CD4-positive, alpha-beta T cell (primary cell): ENCODE measurements at regions not wholly inside any gene's neighbourhood (a gene's known extent, or its start where the extent isn't known, plus 50 kb on each side); places are given as distances from the start of the nearest gene placed in this dataset.

Experiments
- ATAC-seq: fragments of 200-7000 bp; cut with Tn5 transposase; one replicate; pipeline ENCODE4 v1.10.0; 2022; ENCODE audit warnings: mild to moderate bottlenecking; ENCODE audit not compliant: poor library complexity
- CTCF ChIA-PET: fragments of 350-600 bp; sonication (Branson Sonifier 250); formaldehyde crosslinking; loops from one replicate; lab custom pipeline; 2021; ENCODE audit warnings: antibody characterized with exemption, inconsistent platforms; lab: Charles Lee
- POLR2A ChIA-PET: fragments of 350-600 bp; sonication (Branson Sonifier 250); formaldehyde crosslinking; loops from one replicate; lab custom pipeline; 2021; ENCODE audit warnings: antibody characterized with exemption, inconsistent platforms; lab: Charles Lee
- DNase-seq, 14 experiments: peaks; one replicate each; pipeline ENCODE4 v3.0.0-alpha.2; 2013 to 2020; ENCODE audit warnings: mixed read lengths in 2 of 14
- H3K27ac ChIP-seq, 2 donors: one replicate each; pipeline versions ENCODE4 v1.5.1 to v1.7.0; 2013; ENCODE audit warnings: low read length in 2 of 2, low read depth in 1 of 2, mild to moderate bottlenecking in 1 of 2
- H3K27me3 ChIP-seq, 2 experiments: 1 replicate in 1 of 2; 2 replicates in 1 of 2; pipeline versions ENCODE4 v1.6.1 to v1.7.0; 2013; ENCODE audit warnings: low read length in 2 of 2, control low read depth in 1 of 2, mild to moderate bottlenecking in 1 of 2, moderate library complexity in 1 of 2; ENCODE audit not compliant: insufficient read depth in 2 of 2, control insufficient read depth in 1 of 2
- H3K36me3 ChIP-seq: one replicate; pipeline ENCODE4 v1.6.1; 2013; ENCODE audit warnings: low read length, control low read depth; ENCODE audit not compliant: insufficient read depth
- H3K4me1 ChIP-seq: one replicate; pipeline ENCODE4 v1.6.1; 2013; ENCODE audit warnings: low read length, control low read depth; ENCODE audit not compliant: insufficient read depth
- H3K4me3 ChIP-seq: one replicate; pipeline ENCODE4 v1.5.1; 2013; ENCODE audit warnings: mild to moderate bottlenecking, low read length, moderate library complexity
- H3K9me3 ChIP-seq, 2 experiments: 1 replicate in 1 of 2; 2 replicates in 1 of 2; pipeline versions ENCODE4 v1.6.1 to v1.7.0; 2013; ENCODE audit warnings: low read length in 2 of 2, mild to moderate bottlenecking in 2 of 2, control low read depth in 1 of 2, moderate library complexity in 1 of 2; ENCODE audit not compliant: control insufficient read depth in 1 of 2, insufficient read depth in 1 of 2
- H3K27ac Mint-ChIP-seq: one replicate; pipeline ENCODE4 v1.8.0; 2020; ENCODE audit warnings: mixed read lengths
- H3K27me3 Mint-ChIP-seq: one replicate; pipeline ENCODE4 v1.8.0; 2021; ENCODE audit warnings: mixed read lengths
- H3K36me3 Mint-ChIP-seq: one replicate; pipeline ENCODE4 v1.8.0; 2021; ENCODE audit warnings: low read depth, mixed read lengths
- H3K4me1 Mint-ChIP-seq: one replicate; pipeline ENCODE4 v1.8.0; 2021; ENCODE audit warnings: low read depth, mixed read lengths
- H3K4me3 Mint-ChIP-seq: one replicate; pipeline ENCODE4 v1.8.0; 2020; ENCODE audit warnings: mild to moderate bottlenecking, mixed read lengths
- H3K9me3 Mint-ChIP-seq: one replicate; pipeline ENCODE4 v1.8.0; 2020; ENCODE audit warnings: mixed read lengths
- intact Hi-C, 2 experiments: fragments of 100-400 bp; cut with DNase I in 1 of 2; cut with micrococcal nuclease in 1 of 2; formaldehyde crosslinking; loops; one replicate each; pipeline versions ENCODE4 v1.15.1 to v1.9.0; 2023 to 2025; cut with DNase I, micrococcal nuclease
- TF ChIP-seq, protein P1 (sequence below): fragments of 200-600 bp; IDR thresholded peaks from one replicate; pipeline ENCODE4 v1.8.0; 2022; ENCODE audit warnings: antibody characterized with exemption, mild to moderate bottlenecking

DNA sequence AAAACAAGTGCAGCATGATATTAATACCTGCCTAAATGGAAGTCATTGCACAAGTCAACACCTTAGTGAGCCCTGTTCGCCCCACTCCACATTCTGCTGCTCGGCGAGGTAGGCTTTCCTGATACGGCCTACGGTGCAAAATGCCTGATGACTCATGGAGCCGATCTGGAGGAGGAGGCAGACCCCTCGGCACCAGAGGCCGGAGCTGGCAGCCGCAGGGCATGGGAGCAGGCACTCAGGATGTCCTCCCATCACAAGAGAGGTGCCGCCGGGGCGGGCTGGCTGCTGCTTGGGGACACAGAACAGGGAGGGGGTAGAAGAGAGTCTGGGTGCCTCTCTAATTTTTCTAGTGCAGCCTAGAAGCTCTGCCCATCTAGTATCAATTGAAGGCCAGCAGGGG is 418.5 kb upstream of the MGMT start:
- Mint-ChIP-seq H3K9me3 (no peaks in the 10 kb centered on the region), H3K27ac (no peak overlapping the region), H3K4me1 (peaks cover 2% of the 10 kb centered on the region), H3K36me3 (no peaks in the 10 kb centered on the region), H3K27me3 (peaks cover 3% of the 10 kb centered on the region), H3K4me3 (no peak overlapping the region)
- ATAC-seq (no peak), DNase-seq (no peak)
- H3K4me3 ChIP-seq, result no peak overlapping the region
- peaks cover 0 to 22% of the 10 kb centered on the region in 2 experiments for H3K9me3 ChIP-seq
- intact Hi-C loops, result no loop called here
- CTCF ChIA-PET, result no interaction called here
- H3K36me3 ChIP-seq, result no peaks in the 10 kb centered on the region
- TF ChIP-seq, protein P1, sequence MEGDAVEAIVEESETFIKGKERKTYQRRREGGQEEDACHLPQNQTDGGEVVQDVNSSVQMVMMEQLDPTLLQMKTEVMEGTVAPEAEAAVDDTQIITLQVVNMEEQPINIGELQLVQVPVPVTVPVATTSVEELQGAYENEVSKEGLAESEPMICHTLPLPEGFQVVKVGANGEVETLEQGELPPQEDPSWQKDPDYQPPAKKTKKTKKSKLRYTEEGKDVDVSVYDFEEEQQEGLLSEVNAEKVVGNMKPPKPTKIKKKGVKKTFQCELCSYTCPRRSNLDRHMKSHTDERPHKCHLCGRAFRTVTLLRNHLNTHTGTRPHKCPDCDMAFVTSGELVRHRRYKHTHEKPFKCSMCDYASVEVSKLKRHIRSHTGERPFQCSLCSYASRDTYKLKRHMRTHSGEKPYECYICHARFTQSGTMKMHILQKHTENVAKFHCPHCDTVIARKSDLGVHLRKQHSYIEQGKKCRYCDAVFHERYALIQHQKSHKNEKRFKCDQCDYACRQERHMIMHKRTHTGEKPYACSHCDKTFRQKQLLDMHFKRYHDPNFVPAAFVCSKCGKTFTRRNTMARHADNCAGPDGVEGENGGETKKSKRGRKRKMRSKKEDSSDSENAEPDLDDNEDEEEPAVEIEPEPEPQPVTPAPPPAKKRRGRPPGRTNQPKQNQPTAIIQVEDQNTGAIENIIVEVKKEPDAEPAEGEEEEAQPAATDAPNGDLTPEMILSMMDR, result no peak
- H3K27me3 ChIP-seq, result peaks cover 0 to 3% of the 10 kb centered on the region in 2 experiments
- POLR2A ChIA-PET, result no interaction called here
- no peak overlapping the region for H3K27ac ChIP-seq
- H3K4me1 ChIP-seq, result no peaks in the 10 kb centered on the region

DNA sequence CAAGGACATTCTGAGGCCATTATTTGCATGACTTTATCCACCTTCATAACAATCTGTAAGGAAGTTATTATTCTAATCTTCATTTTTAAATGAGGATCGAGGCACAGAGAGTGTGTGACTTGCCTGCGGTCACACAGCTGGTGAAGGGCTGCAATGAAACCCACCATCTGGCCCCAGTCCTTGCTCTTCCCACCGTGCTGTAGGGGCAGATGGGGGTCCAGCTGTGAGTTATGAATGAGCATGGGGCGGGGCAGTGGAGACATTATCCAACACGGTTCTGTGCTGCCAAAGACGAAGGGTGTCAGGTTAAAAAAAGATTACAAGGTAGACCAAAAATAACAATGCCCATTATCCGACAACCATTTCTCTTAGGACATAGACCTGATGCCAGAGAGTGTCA is 417.5 kb upstream of the MGMT start:
- intact Hi-C loops, result no loop called here
- ChIA-PET POLR2A (no interaction called here), CTCF (no interaction called here)
- DNase-seq (no peak), ATAC-seq (no peak)
- Mint-ChIP-seq H3K9me3 (no peaks in the 10 kb centered on the region), H3K36me3 (no peaks in the 10 kb centered on the region), H3K4me3 (no peak overlapping the region), H3K4me1 (no peaks in the 10 kb centered on the region), H3K27me3 (no peaks in the 10 kb centered on the region), H3K27ac (no peak overlapping the region)
- H3K4me1 ChIP-seq, result no peaks in the 10 kb centered on the region
- H3K27me3 ChIP-seq, result no peaks in the 10 kb centered on the region
- H3K27ac ChIP-seq, result no peak overlapping the region
- TF ChIP-seq, protein P1, result no peak
- peaks cover 0 to 21% of the 10 kb centered on the region in 2 experiments for H3K9me3 ChIP-seq
- no peaks in the 10 kb centered on the region for H3K36me3 ChIP-seq
- H3K4me3 ChIP-seq, result no peak overlapping the region

DNA sequence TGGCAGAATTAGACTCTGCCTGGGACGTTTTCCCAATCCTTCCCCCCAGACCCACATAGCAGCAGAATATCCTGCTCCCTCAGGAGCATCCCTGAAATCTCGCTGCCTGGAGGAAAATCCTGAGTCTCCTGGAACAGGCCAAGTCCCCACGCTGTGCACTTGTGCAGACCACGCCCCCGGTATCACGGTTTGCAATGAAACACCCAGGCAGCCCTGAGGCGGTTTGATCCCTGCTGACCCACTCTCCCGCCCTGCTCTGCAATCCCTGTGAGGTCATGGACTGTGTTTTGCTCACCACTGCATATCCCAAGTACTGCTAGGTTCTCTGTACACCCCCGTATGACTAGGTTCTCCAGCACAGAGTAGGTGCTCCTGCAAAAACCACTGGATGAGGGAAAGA is 411.8 kb upstream of the MGMT start:
- Histone ChIP-seq H3K9me3 (peaks cover 0 to 12% of the 10 kb centered on the region in 2 experiments), H3K4me1 (peaks cover 32% of the 10 kb centered on the region), H3K4me3 (no peak overlapping the region), H3K27ac (no peak overlapping the region), H3K36me3 (no peaks in the 10 kb centered on the region), H3K27me3 (no peaks in the 10 kb centered on the region)
- no peaks in the 10 kb centered on the region for H3K27me3 Mint-ChIP-seq
- intact Hi-C loops, result no loop called here
- H3K4me1 Mint-ChIP-seq, result peaks cover 40% of the 10 kb centered on the region
- no peak overlapping the region for H3K27ac Mint-ChIP-seq
- ATAC-seq, result no peak
- no peaks in the 10 kb centered on the region for H3K9me3 Mint-ChIP-seq
- TF ChIP-seq, protein P1, result no peak
- no peaks in the 10 kb centered on the region for H3K36me3 Mint-ChIP-seq
- ChIA-PET POLR2A (no interaction called here), CTCF (no interaction called here)
- DNase-seq, result no peak
- H3K4me3 Mint-ChIP-seq, result no peak overlapping the region
